ENCODE measurements at regions not wholly inside any gene's neighbourhood (a gene's known extent, or its start where the extent isn't known, plus 50 kb on each side); places are given as distances from the start of the nearest gene placed in this dataset.

GRCh38 chr6:81822568-81822967, 70.1 kb upstream of the TENT5A start:
- TF ChIP-seq CTCF (conservative IDR thresholded peaks at IDR 0.05; ENCODE audit: low read depth, low read length): no peak
- no peak for TF ChIP-seq EZH2phosphoT487 (IDR thresholded peaks at IDR 0.05; ENCODE audit: borderline replicate concordance, low read length)
- TF ChIP-seq EZH2 (IDR thresholded peaks at IDR 0.05; ENCODE audit: low read length, unreplicated experiment): no peak
